A673 (cell line): ENCODE measurements at regions not wholly inside any gene's neighbourhood (a gene's known extent, or its start where the extent isn't known, plus 50 kb on each side); places are given as distances from the start of the nearest gene placed in this dataset.

Source experiments
- EZH2 ChIP-seq: fragments of 200-600 bp; sonication (generic); IDR thresholded peaks from 2 replicates; pipeline ENCODE4 v1.6.1; 2017; ENCODE audit warnings: borderline replicate concordance, low read depth, mild to moderate bottlenecking, mixed read lengths, antibody characterized with exemption, low read length; ENCODE audit not compliant: poor library complexity, severe bottlenecking
- TF ChIP-seq, protein P1 (sequence below): fragments of 300-800, 200-600 bp; sonication (generic); conservative IDR thresholded peaks from 2 replicates; pipeline ENCODE4 v1.5.1; 2017; ENCODE audit warnings: low read depth, mild to moderate bottlenecking, antibody characterized with exemption, low read length, moderate library complexity, mixed read lengths

GRCh38 chr1:23611601-23612327, 52.5 kb upstream of the ID3 start:
- TF ChIP-seq, protein P1, sequence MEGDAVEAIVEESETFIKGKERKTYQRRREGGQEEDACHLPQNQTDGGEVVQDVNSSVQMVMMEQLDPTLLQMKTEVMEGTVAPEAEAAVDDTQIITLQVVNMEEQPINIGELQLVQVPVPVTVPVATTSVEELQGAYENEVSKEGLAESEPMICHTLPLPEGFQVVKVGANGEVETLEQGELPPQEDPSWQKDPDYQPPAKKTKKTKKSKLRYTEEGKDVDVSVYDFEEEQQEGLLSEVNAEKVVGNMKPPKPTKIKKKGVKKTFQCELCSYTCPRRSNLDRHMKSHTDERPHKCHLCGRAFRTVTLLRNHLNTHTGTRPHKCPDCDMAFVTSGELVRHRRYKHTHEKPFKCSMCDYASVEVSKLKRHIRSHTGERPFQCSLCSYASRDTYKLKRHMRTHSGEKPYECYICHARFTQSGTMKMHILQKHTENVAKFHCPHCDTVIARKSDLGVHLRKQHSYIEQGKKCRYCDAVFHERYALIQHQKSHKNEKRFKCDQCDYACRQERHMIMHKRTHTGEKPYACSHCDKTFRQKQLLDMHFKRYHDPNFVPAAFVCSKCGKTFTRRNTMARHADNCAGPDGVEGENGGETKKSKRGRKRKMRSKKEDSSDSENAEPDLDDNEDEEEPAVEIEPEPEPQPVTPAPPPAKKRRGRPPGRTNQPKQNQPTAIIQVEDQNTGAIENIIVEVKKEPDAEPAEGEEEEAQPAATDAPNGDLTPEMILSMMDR: no peak
- no peak for TF ChIP-seq EZH2
